Fibroblast of lung (primary cell): ENCODE measurements at regions not wholly inside any gene's neighbourhood (a gene's known extent, or its start where the extent isn't known, plus 50 kb on each side); places are given as distances from the start of the nearest gene placed in this dataset.

Experiments used
- CTCF ChIP-seq, 2 donors: IDR thresholded peaks in 1 of 2; conservative IDR thresholded peaks in 1 of 2; 1 replicate in 1 of 2; 2 replicates in 1 of 2; pipeline ENCODE4 v1.5.1; 2011 to 2012; ENCODE audit warnings: low read length in 2 of 2, control low read depth in 1 of 2, inconsistent platforms in 1 of 2, low read depth in 1 of 2, mild to moderate bottlenecking in 1 of 2
- EZH2 ChIP-seq: IDR thresholded peaks from 2 replicates; pipeline ENCODE4 v1.5.1; 2012; ENCODE audit warnings: low read length, control low read depth, mild to moderate bottlenecking; ENCODE audit errors: missing control alignments

GRCh38 chr18:72460210-72460680 is 83.9 kb downstream of the CBLN2 start:
- TF ChIP-seq CTCF (conservative IDR thresholded peaks at IDR 0.05 in 1 of 2, IDR thresholded peaks at IDR 0.05 in 1 of 2; ENCODE audit: low read depth in 1 of 2, low read length in 2 of 2): no peak
- TF ChIP-seq EZH2: no peak
